SK-MEL-5 (cell line): ENCODE measurements at regions not wholly inside any gene's neighbourhood (a gene's known extent, or its start where the extent isn't known, plus 50 kb on each side); places are given as distances from the start of the nearest gene placed in this dataset.
A peak's percentile ranks its signal among the peaks of the same experiment; 100 is the strongest.
"Not testable (repeated sequence)": the region's sequence is repeated elsewhere in the genome, so short reads cannot be mapped to it uniquely, and the experiment has no call there.

Experiments used
- DNase-seq: peaks from one replicate; pipeline ENCODE4 v3.0.0-alpha.2; 2016; ENCODE audit warnings: low read depth, low spot score
- in situ Hi-C: cut with HindIII; loops from 2 replicates; pipeline ENCODE4 v1.10.0; 2016; ENCODE audit warnings: low sequenced_read_pairs, high pct_unique_total_duplicates, low pct_unique_long_range_greater_than_20kb

GRCh38 chr11:38461751-38462150 is 1863.7 kb upstream of the RAG2 start:
- in situ Hi-C loops = no loop called here
- DNase-seq = no peak

DNA sequence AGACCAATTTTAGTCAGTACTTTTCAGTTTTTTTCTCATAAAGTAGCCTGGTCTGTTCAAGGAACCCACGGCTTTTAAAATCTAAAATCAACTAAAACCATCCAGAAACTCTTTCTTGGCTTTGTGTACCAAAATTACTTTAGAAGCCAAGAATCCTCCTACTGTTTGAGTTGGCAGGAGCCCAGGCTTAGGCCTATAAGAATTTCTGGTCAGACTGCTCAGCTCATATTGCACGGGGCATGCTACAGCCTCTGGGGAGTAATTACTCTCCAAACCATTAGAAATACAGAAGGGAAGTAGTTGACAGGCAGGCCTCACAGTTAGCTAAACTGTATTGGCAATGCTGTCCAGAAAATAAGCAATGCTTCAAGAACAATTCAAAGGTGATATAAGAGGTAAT is 1862.9 kb upstream of the RAG2 start:
- in situ Hi-C loops = no loop called here
- DNase-seq = peak; percentile 7

GRCh38 chr11:38460429-38460828 is 1862.4 kb upstream of the RAG2 start:
- no peak for DNase-seq
- in situ Hi-C loops = no loop called here

- in situ Hi-C loops = no loop called here
- no peak for DNase-seq
These were observed 1858.3 kb upstream of the RAG2 start for GRCh38 chr11:38456371-38456770.

GRCh38 chr11:38448284-38448683 is 1850.2 kb upstream of the RAG2 start:
- no peak for DNase-seq
- in situ Hi-C loops = no loop called here

GRCh38 chr11:38446336-38446735 is 1848.3 kb upstream of the RAG2 start:
- DNase-seq = no peak
- in situ Hi-C loops = no loop called here

DNA sequence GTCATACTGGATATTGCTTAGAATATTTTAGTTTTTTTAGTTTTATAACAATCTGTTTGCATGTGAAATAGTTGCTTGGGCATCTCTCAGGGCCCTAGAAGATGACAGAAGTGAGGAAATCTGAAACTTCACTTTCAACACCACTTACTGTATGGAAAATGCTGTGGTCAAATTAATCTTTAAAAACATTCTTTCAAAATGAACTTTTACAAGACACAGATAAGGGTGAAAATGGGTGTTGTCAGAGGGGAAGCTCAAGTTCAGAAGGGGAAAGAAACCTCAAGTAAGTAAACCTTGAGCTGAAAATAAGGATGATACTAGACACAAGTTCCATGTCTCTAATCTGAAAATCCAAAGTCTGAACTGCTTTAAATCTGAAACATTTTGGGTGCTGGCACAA is 1840.1 kb upstream of the RAG2 start:
- in situ Hi-C loops = no loop called here
- DNase-seq = no peak

- in situ Hi-C loops = no loop called here
- no peak for DNase-seq
These were observed 1827.5 kb upstream of the RAG2 start for GRCh38 chr11:38425578-38425977.

- in situ Hi-C loops = no loop called here
- no peak for DNase-seq
These were observed 1825.0 kb upstream of the RAG2 start for GRCh38 chr11:38423042-38423441.

DNA sequence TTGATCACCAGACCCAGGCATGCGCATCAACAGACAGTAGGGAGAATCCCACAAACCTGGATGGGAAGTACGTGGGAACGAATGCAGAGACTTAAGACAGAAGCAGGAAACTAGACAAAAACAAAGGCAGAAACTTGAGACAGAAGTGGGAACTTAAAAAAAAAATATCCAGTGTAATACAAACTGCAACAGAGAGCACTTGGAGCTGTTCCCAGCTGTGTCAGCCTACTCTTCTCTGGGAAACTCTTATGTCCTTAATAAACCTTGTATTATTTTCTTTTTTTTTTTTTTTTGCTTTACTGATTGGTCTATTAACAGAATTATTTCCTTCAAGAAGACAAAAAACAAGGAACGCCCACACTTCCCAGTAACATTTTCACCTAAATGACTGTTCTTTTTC is 1818.1 kb upstream of the RAG2 start:
- in situ Hi-C loops = no loop called here
- DNase-seq = no peak

DNA sequence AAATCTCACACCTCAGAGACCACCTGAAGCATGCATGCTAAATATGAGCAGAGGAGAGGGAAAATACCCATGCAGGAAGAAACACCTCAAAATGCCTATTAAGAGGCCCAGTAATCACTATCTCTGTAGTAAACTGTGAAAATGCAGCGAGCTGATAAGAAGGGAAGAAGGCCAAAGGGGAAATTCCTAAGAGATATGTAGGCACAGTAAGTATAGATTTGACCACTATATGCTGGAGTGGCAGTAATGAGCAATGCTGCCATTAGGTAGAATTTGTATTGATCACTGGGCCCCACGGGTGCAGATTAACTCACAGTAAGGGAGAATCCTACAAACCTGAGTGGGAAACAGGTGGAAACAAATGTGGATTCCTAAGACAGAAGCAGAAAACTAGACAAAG is 1813.1 kb upstream of the RAG2 start:
- in situ Hi-C loops = no loop called here
- DNase-seq = peak; percentile 4

- DNase-seq = no peak
- in situ Hi-C loops = no loop called here
These were observed 1804.0 kb upstream of the RAG2 start for GRCh38 chr11:38402063-38402462.

- DNase-seq = no peak
- in situ Hi-C loops = no loop called here
These were observed 1794.1 kb upstream of the RAG2 start for GRCh38 chr11:38392176-38392575.

- in situ Hi-C loops = no loop called here
- no peak for DNase-seq
These were observed 1786.5 kb upstream of the RAG2 start for GRCh38 chr11:38384568-38384967.

DNA sequence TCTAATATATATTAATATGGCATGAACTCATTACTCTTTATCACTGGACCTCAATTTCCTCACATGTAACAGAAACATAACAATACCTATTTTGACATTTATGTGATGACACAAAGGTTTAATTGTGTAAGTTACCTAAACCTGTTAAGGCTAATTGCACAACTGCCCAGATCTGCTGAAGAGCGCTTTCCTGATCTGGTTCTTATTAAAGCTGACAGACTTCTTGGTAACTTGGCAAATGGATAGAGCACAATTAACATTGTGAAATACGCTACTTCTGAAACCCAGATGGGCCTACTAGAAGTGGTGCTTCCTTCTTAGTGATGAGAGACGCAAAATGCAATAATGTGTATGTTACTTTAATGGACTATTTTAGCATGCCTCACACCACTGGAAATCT is 1767.2 kb upstream of the RAG2 start:
- no peak for DNase-seq
- in situ Hi-C loops = no loop called here

DNA sequence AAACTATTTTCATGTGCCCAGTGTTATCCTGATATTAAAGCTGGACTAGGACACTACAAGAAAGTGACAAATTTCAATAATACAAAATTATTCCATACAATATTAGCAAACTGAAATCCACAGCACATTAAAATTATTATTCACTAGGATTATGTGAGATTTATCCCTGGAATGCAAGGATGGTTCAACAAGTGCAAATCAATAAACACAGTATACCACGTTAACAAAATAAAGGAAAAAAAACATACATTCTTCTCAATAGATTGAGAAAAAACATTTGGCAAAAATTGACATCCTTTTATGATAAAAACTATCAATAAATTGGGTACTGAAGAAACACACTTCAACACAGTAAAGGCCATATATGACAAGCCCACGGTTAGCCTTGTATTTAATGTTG is 1758.2 kb upstream of the RAG2 start:
- DNase-seq = no peak
- in situ Hi-C loops = no loop called here

DNA sequence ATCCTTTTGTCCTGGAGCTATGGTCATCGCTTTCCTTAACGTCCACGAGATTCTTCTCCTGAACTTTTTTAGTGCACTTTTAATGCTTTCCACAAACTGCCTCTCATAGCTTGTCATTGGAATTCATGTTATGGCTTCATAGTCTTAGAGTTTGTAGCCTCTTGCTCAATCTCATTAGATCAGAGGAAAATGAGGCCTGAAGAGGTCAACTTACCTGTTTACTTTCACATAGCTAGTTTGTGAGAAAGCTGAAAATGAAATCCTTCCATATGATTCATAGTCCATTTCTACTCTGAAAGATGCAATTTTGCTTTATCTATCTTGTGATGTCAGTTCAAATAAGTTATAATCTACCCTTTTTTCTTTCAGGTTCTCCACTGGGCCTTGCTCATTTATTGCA is 1747.2 kb upstream of the RAG2 start:
- in situ Hi-C loops = no loop called here
- DNase-seq = no peak

DNA sequence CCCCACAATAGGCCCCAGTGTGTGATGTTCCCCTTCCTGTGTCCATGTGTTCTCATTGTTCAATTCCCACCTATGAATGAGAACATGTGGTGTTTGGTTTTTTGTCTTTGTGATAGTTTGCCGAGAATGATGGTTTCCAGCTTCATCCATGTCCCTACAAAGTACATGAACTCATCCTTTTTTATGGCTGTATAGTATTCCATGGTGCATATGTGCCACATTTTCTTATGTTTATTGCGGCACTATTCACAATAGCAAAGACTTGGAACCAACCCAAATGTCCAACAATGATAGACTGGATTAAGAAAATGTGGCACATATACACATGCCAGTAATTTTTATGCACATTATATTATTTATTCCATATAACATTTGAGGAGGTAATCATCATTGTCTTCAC is 1743.6 kb upstream of the RAG2 start:
- in situ Hi-C loops, DNase-seq: not testable (repeated sequence)

GRCh38 chr11:38339835-38340440 is 1741.9 kb upstream of the RAG2 start:
- no peak for DNase-seq
- in situ Hi-C loops = no loop called here

DNA sequence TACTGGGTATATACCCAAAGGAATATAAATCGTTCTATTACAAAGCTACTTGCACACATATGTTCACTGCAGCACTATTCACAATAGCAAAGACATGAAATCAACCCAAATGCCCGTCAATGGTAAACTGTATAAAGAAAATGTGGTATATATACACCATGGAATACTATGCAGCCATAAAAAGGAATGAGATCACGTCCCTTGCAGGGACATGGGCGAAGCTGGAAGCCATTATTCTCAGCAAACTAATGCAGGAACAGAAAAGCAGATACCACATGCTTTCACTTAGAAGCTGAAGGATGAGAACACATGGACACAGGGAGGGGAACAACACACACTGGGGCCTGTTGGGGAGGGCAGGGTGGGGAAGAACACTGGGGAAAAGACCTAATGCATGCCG is 1740.0 kb upstream of the RAG2 start:
- DNase-seq, in situ Hi-C loops: not testable (repeated sequence)
